Thymus (tissue), 11 donors: ENCODE measurements at regions not wholly inside any gene's neighbourhood (a gene's known extent, or its start where the extent isn't known, plus 50 kb on each side); places are given as distances from the start of the nearest gene placed in this dataset.
A peak's percentile ranks its signal among the peaks of the same experiment; 100 is the strongest.

Experiments used
- DNase-seq, 9 donors: peaks; one replicate each; pipeline ENCODE4 v3.0.0-alpha.2; 2013; ENCODE audit warnings: low spot score in 9 of 9, low read depth in 6 of 9, missing footprints in 1 of 9
- H3K27ac ChIP-seq, 2 donors: one replicate each; pipeline ENCODE4 v1.5.1; 2013; ENCODE audit warnings: control low read depth in 1 of 2, low read depth in 1 of 2, low read length in 1 of 2, mild to moderate bottlenecking in 1 of 2, moderate library complexity in 1 of 2
- H3K27me3 ChIP-seq, 2 donors: one replicate each; pipeline ENCODE4 v1.5.1; 2013; ENCODE audit warnings: low read length in 1 of 2; ENCODE audit not compliant: control insufficient read depth in 2 of 2, insufficient read depth in 1 of 2
- H3K36me3 ChIP-seq, 2 donors: one replicate each; pipeline ENCODE4 v1.5.1; 2013; ENCODE audit warnings: low read length in 1 of 2, mild to moderate bottlenecking in 1 of 2, moderate library complexity in 1 of 2; ENCODE audit not compliant: control insufficient read depth in 2 of 2, insufficient read depth in 2 of 2
- H3K4me1 ChIP-seq, 2 donors: one replicate each; pipeline ENCODE4 v1.5.1; 2013; ENCODE audit warnings: low read length in 2 of 2; ENCODE audit not compliant: control insufficient read depth in 2 of 2, insufficient read depth in 2 of 2
- H3K4me3 ChIP-seq, 2 donors: one replicate each; pipeline ENCODE4 v1.5.1; 2013; ENCODE audit warnings: low read length in 2 of 2, control low read depth in 1 of 2, mild to moderate bottlenecking in 1 of 2
- H3K9me3 ChIP-seq, 2 donors: one replicate each; pipeline ENCODE4 v1.5.1; 2013; ENCODE audit warnings: low read length in 1 of 2, mild to moderate bottlenecking in 1 of 2; ENCODE audit not compliant: control insufficient read depth in 2 of 2, insufficient read depth in 1 of 2
- WGBS: extraction: QIAGEN DNeasy Blood & Tissue Kit; methylation state at CpG from one replicate; pipeline ENCODE4 v1.1.7; 2013; 5-methylcytosine and 5-hydroxymethylcytosine counted together
- donor health status: healthy.

GRCh38 chr21:35335951-35336446 lies 286.9 kb upstream of the RUNX1 start:
- Histone ChIP-seq H3K27me3 (no peaks in the 10 kb centered on the region), H3K36me3 (no peaks in the 10 kb centered on the region), H3K4me1 (peaks cover 0 to 3% of the 10 kb centered on the region in 2 donors), H3K9me3 (no peaks in the 10 kb centered on the region), H3K27ac (no peak overlapping the region), H3K4me3 (no peak overlapping the region)
- WGBS, result 96% methylated on average over 3 of the region's 3 CpGs
- no peak for DNase-seq

GRCh38 chr21:35333831-35334618 lies 284.9 kb upstream of the RUNX1 start:
- peak in 1 of 9 donors; percentile 18 for DNase-seq
- Histone ChIP-seq H3K4me3 (no peak overlapping the region), H3K27me3 (no peaks in the 10 kb centered on the region), H3K36me3 (no peaks in the 10 kb centered on the region), H3K9me3 (no peaks in the 10 kb centered on the region), H3K4me1 (peaks cover 0 to 3% of the 10 kb centered on the region in 2 donors), H3K27ac (no peak overlapping the region)
- WGBS, result 64% methylated on average over 9 of the region's 9 CpGs

GRCh38 chr21:35332841-35333426 lies 283.8 kb upstream of the RUNX1 start:
- Histone ChIP-seq H3K4me3 (no peak overlapping the region), H3K27me3 (no peaks in the 10 kb centered on the region), H3K27ac (no peak overlapping the region), H3K36me3 (no peaks in the 10 kb centered on the region), H3K9me3 (no peaks in the 10 kb centered on the region), H3K4me1 (peaks cover 0 to 3% of the 10 kb centered on the region in 2 donors)
- DNase-seq, result no peak
- 79% methylated on average over 5 of the region's 5 CpGs for WGBS

GRCh38 chr21:35329940-35330660 lies 281.0 kb upstream of the RUNX1 start:
- no peak for DNase-seq
- 96% methylated on average over 4 of the region's 4 CpGs for WGBS
- H3K27ac ChIP-seq, result no peak overlapping the region

GRCh38 chr21:35328856-35329455 lies 279.9 kb upstream of the RUNX1 start:
- DNase-seq, result no peak
- Histone ChIP-seq H3K4me1 (no peaks in the 10 kb centered on the region), H3K36me3 (no peaks in the 10 kb centered on the region), H3K27ac (no peak overlapping the region), H3K9me3 (no peaks in the 10 kb centered on the region), H3K27me3 (no peaks in the 10 kb centered on the region), H3K4me3 (no peak overlapping the region)
- WGBS, result 87% methylated on average over 6 of the region's 6 CpGs

More at GRCh38 chr21:35329940-35330660, 281.0 kb upstream of the RUNX1 start:
- Histone ChIP-seq H3K27me3 (no peaks in the 10 kb centered on the region), H3K36me3 (no peaks in the 10 kb centered on the region), H3K9me3 (no peaks in the 10 kb centered on the region), H3K4me3 (no peak overlapping the region), H3K4me1 (peaks cover 0 to 3% of the 10 kb centered on the region in 2 donors)

- no peak for DNase-seq
Observed at GRCh38 chr21:35326677-35327076, 277.6 kb upstream of the RUNX1 start.

GRCh38 chr21:35325953-35326352 lies 276.9 kb upstream of the RUNX1 start:
- Histone ChIP-seq H3K27me3 (no peaks in the 10 kb centered on the region), H3K9me3 (no peaks in the 10 kb centered on the region), H3K4me3 (no peak overlapping the region), H3K27ac (no peak overlapping the region), H3K36me3 (no peaks in the 10 kb centered on the region), H3K4me1 (no peaks in the 10 kb centered on the region)
- no peak for DNase-seq
- 51% methylated on average over 2 of the region's 2 CpGs for WGBS

More at GRCh38 chr21:35326677-35327076, 277.6 kb upstream of the RUNX1 start:
- H3K27ac ChIP-seq, result no peak overlapping the region
- H3K36me3 ChIP-seq, result no peaks in the 10 kb centered on the region
- H3K4me1 ChIP-seq, result no peaks in the 10 kb centered on the region
- no peaks in the 10 kb centered on the region for H3K9me3 ChIP-seq
- H3K4me3 ChIP-seq, result no peak overlapping the region
- no peaks in the 10 kb centered on the region for H3K27me3 ChIP-seq
- 98% methylated on average over 2 of the region's 2 CpGs for WGBS

GRCh38 chr21:35324372-35325220 lies 275.5 kb upstream of the RUNX1 start:
- H3K27me3 ChIP-seq, result no peaks in the 10 kb centered on the region
- no peak for DNase-seq
- H3K4me1 ChIP-seq, result no peaks in the 10 kb centered on the region
- no peak overlapping the region for H3K4me3 ChIP-seq
- H3K36me3 ChIP-seq, result no peaks in the 10 kb centered on the region
- H3K27ac ChIP-seq, result no peak overlapping the region
- 97% methylated on average over 14 of the region's 14 CpGs for WGBS
- peaks cover 0 to 2% of the 10 kb centered on the region in 2 donors for H3K9me3 ChIP-seq
